Naive B cell (primary cell): ENCODE measurements at regions not wholly inside any gene's neighbourhood (a gene's known extent, or its start where the extent isn't known, plus 50 kb on each side); places are given as distances from the start of the nearest gene placed in this dataset.

Experiments
- ATAC-seq, 2 donors: fragments of 150-1000 bp; cut with Tn5 transposase; 2 replicates each; pipeline ENCODE4 v1.10.0; 2021; ENCODE audit warnings: low read depth in 2 of 2, mild to moderate bottlenecking in 2 of 2, moderate library complexity in 2 of 2
- DNase-seq: peaks from one replicate; pipeline ENCODE4 v3.0.0; 2022
- H3K27ac Mint-ChIP-seq, 6 donors: one replicate each; pipeline ENCODE4 v1.8.0; 2020 to 2022; ENCODE audit warnings: mild to moderate bottlenecking in 6 of 6, mixed read lengths in 6 of 6, moderate library complexity in 5 of 6, inconsistent platforms in 2 of 6
- H3K27me3 Mint-ChIP-seq, 3 donors: one replicate each; pipeline ENCODE4 v1.8.0; 2021 to 2022; ENCODE audit warnings: mixed read lengths in 3 of 3, mild to moderate bottlenecking in 1 of 3
- H3K36me3 Mint-ChIP-seq, 2 donors: one replicate each; pipeline ENCODE4 v1.8.0; 2020 to 2022; ENCODE audit warnings: mixed read lengths in 2 of 2, inconsistent platforms in 1 of 2, mild to moderate bottlenecking in 1 of 2
- H3K4me1 Mint-ChIP-seq, 3 donors: one replicate each; pipeline ENCODE4 v1.8.0; 2020 to 2022; ENCODE audit warnings: mixed read lengths in 3 of 3, inconsistent platforms in 1 of 3, mild to moderate bottlenecking in 1 of 3, moderate library complexity in 1 of 3
- H3K4me3 Mint-ChIP-seq, 8 donors: one replicate each; pipeline ENCODE4 v1.8.0; 2020 to 2022; ENCODE audit warnings: mild to moderate bottlenecking in 8 of 8, mixed read lengths in 8 of 8, moderate library complexity in 8 of 8, inconsistent platforms in 2 of 8
- H3K9me3 Mint-ChIP-seq, 7 donors: one replicate each; pipeline ENCODE4 v1.8.0; 2020 to 2022; ENCODE audit warnings: mixed read lengths in 7 of 7, mild to moderate bottlenecking in 5 of 7, inconsistent platforms in 2 of 7, moderate library complexity in 1 of 7

DNA sequence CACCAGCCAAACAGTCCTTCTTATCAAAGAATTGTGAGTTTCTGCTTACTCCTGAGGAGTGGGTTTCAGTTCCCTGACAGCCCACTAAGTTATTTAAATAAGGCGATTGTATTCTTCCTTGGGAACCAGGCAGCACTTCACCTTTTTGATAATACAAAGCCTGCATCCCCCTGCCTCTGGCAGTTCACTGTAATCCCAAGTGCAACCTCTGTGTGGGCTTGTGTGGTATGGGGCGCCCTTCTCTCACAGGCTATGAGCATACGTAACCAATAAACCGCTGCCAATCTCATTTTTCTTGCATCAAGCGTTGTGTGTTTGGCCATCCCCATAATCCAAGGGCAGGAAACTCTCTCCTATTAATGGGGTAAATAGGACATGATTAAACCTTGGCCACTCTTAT, 1025.6 kb downstream of the NSUN3 start:
- H3K9me3 Mint-ChIP-seq = peaks cover 0 to 13% (median 6%) of the 10 kb centered on the region in 7 donors
- H3K36me3 Mint-ChIP-seq = no peaks in the 10 kb centered on the region
- no peak overlapping the region for H3K27ac Mint-ChIP-seq
- ATAC-seq (no peak), DNase-seq (no peak)
- H3K4me1 Mint-ChIP-seq = no peaks in the 10 kb centered on the region
- no peaks in the 10 kb centered on the region for H3K27me3 Mint-ChIP-seq
- no peak overlapping the region for H3K4me3 Mint-ChIP-seq

DNA sequence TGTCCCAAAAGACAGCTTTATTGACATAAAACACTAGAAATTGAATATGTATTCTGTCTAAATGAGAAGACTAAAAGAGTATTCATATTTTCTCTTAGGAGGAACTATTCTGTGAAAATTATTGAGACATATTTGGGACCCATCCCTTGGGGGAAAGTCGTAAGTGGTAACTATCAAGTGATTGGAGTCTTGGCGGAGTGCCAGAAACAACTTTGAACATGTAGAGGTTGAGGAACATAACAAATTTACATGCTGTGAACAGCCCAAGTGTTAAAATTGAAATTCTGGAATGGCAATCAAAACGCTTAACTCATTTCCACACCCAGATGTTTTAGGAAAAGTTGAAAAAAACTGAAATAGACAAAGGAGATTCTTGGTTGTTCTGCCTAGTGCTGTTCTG, 1034.6 kb downstream of the NSUN3 start:
- no peak overlapping the region for H3K4me3 Mint-ChIP-seq
- H3K27me3 Mint-ChIP-seq = no peaks in the 10 kb centered on the region
- DNase-seq = no peak
- H3K9me3 Mint-ChIP-seq = peaks cover 0 to 15% (median 0%) of the 10 kb centered on the region in 7 donors
- H3K36me3 Mint-ChIP-seq = no peaks in the 10 kb centered on the region
- no peak for ATAC-seq
- no peaks in the 10 kb centered on the region for H3K4me1 Mint-ChIP-seq
- H3K27ac Mint-ChIP-seq = no peak overlapping the region

- Mint-ChIP-seq H3K36me3 (no peaks in the 10 kb centered on the region), H3K27me3 (no peaks in the 10 kb centered on the region), H3K4me3 (no peak overlapping the region), H3K9me3 (peaks cover 0 to 12% (median 7%) of the 10 kb centered on the region in 7 donors), H3K27ac (no peak overlapping the region), H3K4me1 (no peaks in the 10 kb centered on the region)
- ATAC-seq (no peak), DNase-seq (no peak)
Measured at GRCh38 chr3:95120921-95121320, 1058.1 kb downstream of the NSUN3 start.

GRCh38 chr3:95123104-95123503, 1060.2 kb downstream of the NSUN3 start:
- H3K36me3 Mint-ChIP-seq = no peaks in the 10 kb centered on the region
- H3K9me3 Mint-ChIP-seq = peaks cover 0 to 17% (median 7%) of the 10 kb centered on the region in 7 donors
- ATAC-seq (no peak), DNase-seq (no peak)
- no peak overlapping the region for H3K4me3 Mint-ChIP-seq
- no peak overlapping the region for H3K27ac Mint-ChIP-seq
- H3K27me3 Mint-ChIP-seq = no peaks in the 10 kb centered on the region
- no peaks in the 10 kb centered on the region for H3K4me1 Mint-ChIP-seq

DNA sequence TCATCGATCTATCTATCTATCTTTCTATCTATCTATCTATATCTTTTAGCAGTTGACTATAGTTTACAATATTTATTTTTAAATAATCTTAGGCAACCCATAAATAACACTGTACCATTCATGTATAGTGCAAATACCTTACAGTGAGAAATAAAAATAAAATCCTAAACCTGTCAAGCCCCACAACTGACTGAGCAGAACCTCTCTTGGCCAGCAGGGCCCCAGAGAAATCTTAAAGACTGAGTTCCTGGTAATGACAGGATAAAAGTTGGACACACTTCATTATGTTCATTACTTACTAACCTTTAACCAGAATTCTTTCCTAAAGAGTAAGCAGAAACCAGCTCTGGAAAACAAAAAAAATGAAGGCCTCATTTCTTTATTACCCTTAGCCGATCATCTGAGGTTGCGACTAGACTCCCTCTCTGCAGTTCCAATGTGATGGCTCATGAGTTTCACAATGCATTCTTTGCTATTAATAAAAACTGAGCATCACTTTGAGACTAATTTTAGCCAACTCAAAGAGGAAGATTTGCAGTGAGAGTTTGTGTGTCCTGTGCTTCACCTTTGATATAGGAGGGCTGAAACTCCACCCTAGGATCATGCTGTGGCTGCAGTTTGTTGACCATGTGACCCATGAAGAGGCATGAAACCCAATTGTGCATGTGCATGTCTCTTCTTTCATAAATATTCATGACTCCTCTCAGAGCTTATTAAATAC, 1072.0 kb downstream of the NSUN3 start:
- Mint-ChIP-seq H3K36me3 (no peaks in the 10 kb centered on the region), H3K9me3 (peaks cover 0 to 6% (median 4%) of the 10 kb centered on the region in 7 donors), H3K4me3 (no peak overlapping the region), H3K27me3 (no peaks in the 10 kb centered on the region), H3K27ac (peak overlapping the region in 1 of 6 donors; percentile 38), H3K4me1 (no peaks in the 10 kb centered on the region)
- ATAC-seq (no peak), DNase-seq (no peak)

GRCh38 chr3:95148107-95148506, 1085.2 kb downstream of the NSUN3 start:
- ATAC-seq = no peak
- Mint-ChIP-seq H3K4me1 (no peaks in the 10 kb centered on the region), H3K27me3 (no peaks in the 10 kb centered on the region), H3K9me3 (peaks cover 0 to 5% (median 3%) of the 10 kb centered on the region in 7 donors), H3K27ac (no peak overlapping the region), H3K4me3 (no peak overlapping the region), H3K36me3 (no peaks in the 10 kb centered on the region)
- no peak for DNase-seq

GRCh38 chr3:95151590-95151989, 1088.7 kb downstream of the NSUN3 start:
- ATAC-seq (no peak), DNase-seq (no peak)
- no peak overlapping the region for H3K27ac Mint-ChIP-seq

GRCh38 chr3:95154766-95155165, 1091.9 kb downstream of the NSUN3 start:
- no peak for DNase-seq
- no peak overlapping the region for H3K4me3 Mint-ChIP-seq
- peaks cover 7 to 16% (median 12%) of the 10 kb centered on the region in 7 donors for H3K9me3 Mint-ChIP-seq
- ATAC-seq = no peak
- H3K27me3 Mint-ChIP-seq = no peaks in the 10 kb centered on the region
- no peaks in the 10 kb centered on the region for H3K4me1 Mint-ChIP-seq
- no peak overlapping the region for H3K27ac Mint-ChIP-seq
- H3K36me3 Mint-ChIP-seq = no peaks in the 10 kb centered on the region

More at GRCh38 chr3:95151590-95151989, 1088.7 kb downstream of the NSUN3 start:
- Mint-ChIP-seq H3K36me3 (no peaks in the 10 kb centered on the region), H3K4me3 (no peak overlapping the region), H3K27me3 (no peaks in the 10 kb centered on the region), H3K4me1 (no peaks in the 10 kb centered on the region), H3K9me3 (peaks cover 0 to 9% (median 4%) of the 10 kb centered on the region in 7 donors)

DNA sequence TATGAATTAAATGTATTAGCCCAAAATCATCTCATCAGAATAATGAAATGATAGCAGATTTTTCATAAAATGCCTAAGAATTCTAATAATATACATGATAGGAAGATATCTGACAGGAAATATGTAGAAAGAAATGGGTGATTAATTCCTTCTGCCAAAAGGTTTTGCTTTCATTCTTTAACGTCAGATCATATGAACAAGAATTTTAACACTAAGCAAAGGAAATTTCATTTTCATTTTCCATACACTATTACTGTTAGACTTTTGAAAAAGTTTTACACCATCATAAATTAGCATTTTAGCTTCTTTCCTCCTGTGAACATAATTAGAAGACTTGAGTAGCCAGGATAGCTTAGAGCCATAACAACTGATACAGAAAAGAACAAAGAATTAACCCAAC, 1099.9 kb downstream of the NSUN3 start:
- Mint-ChIP-seq H3K27ac (no peak overlapping the region), H3K27me3 (no peaks in the 10 kb centered on the region), H3K36me3 (no peaks in the 10 kb centered on the region), H3K9me3 (peaks cover 5 to 16% (median 9%) of the 10 kb centered on the region in 7 donors), H3K4me1 (no peaks in the 10 kb centered on the region), H3K4me3 (no peak overlapping the region)
- DNase-seq (no peak), ATAC-seq (no peak)

- ATAC-seq (no peak), DNase-seq (no peak)
- Mint-ChIP-seq H3K27ac (no peak overlapping the region), H3K9me3 (peaks cover 0 to 18% (median 2%) of the 10 kb centered on the region in 7 donors), H3K27me3 (no peaks in the 10 kb centered on the region), H3K4me1 (no peaks in the 10 kb centered on the region), H3K4me3 (no peak overlapping the region), H3K36me3 (no peaks in the 10 kb centered on the region)
Measured at GRCh38 chr3:95167748-95168147, 1104.9 kb downstream of the NSUN3 start.

- no peaks in the 10 kb centered on the region for H3K27me3 Mint-ChIP-seq
- H3K4me1 Mint-ChIP-seq = no peaks in the 10 kb centered on the region
- DNase-seq (no peak), ATAC-seq (no peak)
- H3K27ac Mint-ChIP-seq = no peak overlapping the region
- no peak overlapping the region for H3K4me3 Mint-ChIP-seq
- H3K36me3 Mint-ChIP-seq = no peaks in the 10 kb centered on the region
- H3K9me3 Mint-ChIP-seq = peaks cover 0 to 18% (median 2%) of the 10 kb centered on the region in 7 donors
Measured at GRCh38 chr3:95168526-95168925, 1105.7 kb downstream of the NSUN3 start.

- Mint-ChIP-seq H3K4me3 (no peak overlapping the region), H3K9me3 (peaks cover 0 to 13% (median 5%) of the 10 kb centered on the region in 7 donors), H3K27me3 (no peaks in the 10 kb centered on the region), H3K27ac (no peak overlapping the region), H3K4me1 (no peaks in the 10 kb centered on the region), H3K36me3 (no peaks in the 10 kb centered on the region)
- DNase-seq (no peak), ATAC-seq (no peak)
Measured at GRCh38 chr3:95172164-95172943, 1109.5 kb downstream of the NSUN3 start.

GRCh38 chr3:95177096-95177495, 1114.2 kb downstream of the NSUN3 start:
- no peak overlapping the region for H3K4me3 Mint-ChIP-seq
- H3K27me3 Mint-ChIP-seq = no peaks in the 10 kb centered on the region
- DNase-seq (no peak), ATAC-seq (no peak)
- peaks cover 0 to 10% (median 3%) of the 10 kb centered on the region in 7 donors for H3K9me3 Mint-ChIP-seq
- H3K36me3 Mint-ChIP-seq = no peaks in the 10 kb centered on the region
- no peak overlapping the region for H3K27ac Mint-ChIP-seq
- H3K4me1 Mint-ChIP-seq = no peaks in the 10 kb centered on the region

- no peaks in the 10 kb centered on the region for H3K27me3 Mint-ChIP-seq
- H3K9me3 Mint-ChIP-seq = peaks cover 0 to 8% (median 3%) of the 10 kb centered on the region in 7 donors
- ATAC-seq (no peak), DNase-seq (no peak)
- no peak overlapping the region for H3K27ac Mint-ChIP-seq
- no peaks in the 10 kb centered on the region for H3K36me3 Mint-ChIP-seq
- no peaks in the 10 kb centered on the region for H3K4me1 Mint-ChIP-seq
- H3K4me3 Mint-ChIP-seq = no peak overlapping the region
Measured at GRCh38 chr3:95184038-95184437, 1121.2 kb downstream of the NSUN3 start.
